GM12878 (cell line): ENCODE measurements at regions not wholly inside any gene's neighbourhood (a gene's known extent, or its start where the extent isn't known, plus 50 kb on each side); places are given as distances from the start of the nearest gene placed in this dataset.

Source experiments
- ATAC-seq: fragments of 200-7000 bp; cut with Tn5 transposase; 3 replicates; pipeline ENCODE4 v1.9.1; 2020; ENCODE audit warnings: mild to moderate bottlenecking, moderate library complexity
- BruUV-seq: library from RNA; stranded (reverse); fragments of 400-500 nt; replicated peaks from 2 replicates; lab custom pipeline; 2021; lab: Mats Ljungman, UMichigan
- CTCF ChIA-PET: fragments of 300-600 bp; sonication (Branson Sonifier 250); formaldehyde crosslinking; extraction: SDS; loops from one replicate; lab custom pipeline; 2021; ENCODE audit warnings: inconsistent platforms; lab: Yijun Ruan, JAX
- POLR2A ChIA-PET: fragments of 350-600 bp; formaldehyde crosslinking; extraction: SDS; loops from one replicate; lab custom pipeline; 2021; ENCODE audit warnings: inconsistent platforms; lab: Charles Lee
- RAD21 ChIA-PET: fragments of 300-600 bp; sonication (Branson Sonifier 250); formaldehyde crosslinking; loops from one replicate; lab custom pipeline; 2023; ENCODE audit warnings: antibody characterized with exemption; ENCODE audit not compliant: unreplicated experiment; lab: Charles Lee
- SMC1A ChIA-PET: fragments of 300-600 bp; sonication (Branson Sonifier 250); formaldehyde crosslinking; loops from one replicate; lab custom pipeline; 2023; ENCODE audit not compliant: unreplicated experiment, uncharacterized antibody; lab: Charles Lee
- DNase-seq: peaks from one replicate; pipeline ENCODE4 v3.0.0-alpha.2; 2011; ENCODE audit warnings: low read depth, low spot score
- FAIRE-seq: peaks from 3 replicates; lab custom pipeline; 2011; peaks lifted over from hg19 to GRCh38; lab: Jason Lieb, UNC
- H2AFZ ChIP-seq: 2 replicates; pipeline ENCODE4 v1.6.0; 2011; ENCODE audit warnings: low read depth, low read length, control low read depth; ENCODE audit not compliant: control insufficient read depth
- H3K27ac ChIP-seq: 2 replicates; pipeline ENCODE4 v1.5.1; 2011; ENCODE audit warnings: control low read depth; ENCODE audit not compliant: control insufficient read depth, insufficient read depth
- H3K27me3 ChIP-seq, 2 experiments: replicated peaks in 1 of 2; 2 replicates each; pipeline versions ENCODE4 v1.6.0 to v1.6.1; 2011; ENCODE audit warnings: low read length in 1 of 2; ENCODE audit not compliant: control insufficient read depth in 2 of 2, insufficient read depth in 2 of 2
- H3K36me3 ChIP-seq, 2 experiments: 2 replicates each; pipeline ENCODE4 v1.5.1; 2011; ENCODE audit warnings: low read length in 1 of 2; ENCODE audit not compliant: control insufficient read depth in 2 of 2, insufficient read depth in 2 of 2
- H3K4me1 ChIP-seq: 2 replicates; pipeline ENCODE4 v1.6.1; 2011; ENCODE audit warnings: mild to moderate bottlenecking, low read length, moderate library complexity, mixed read lengths; ENCODE audit not compliant: control insufficient read depth, insufficient read depth
- H3K4me2 ChIP-seq: 2 replicates; pipeline ENCODE4 v1.6.0; 2011; ENCODE audit warnings: control low read depth; ENCODE audit not compliant: control insufficient read depth, insufficient read depth
- H3K4me3 ChIP-seq: fragments of 200-600 bp; sonication (generic); 2 replicates; pipeline ENCODE4 v1.5.1; 2016
- H3K79me2 ChIP-seq: 2 replicates; pipeline ENCODE4 v1.6.0; 2011; ENCODE audit warnings: low read length; ENCODE audit not compliant: control insufficient read depth, insufficient read depth
- H3K9ac ChIP-seq: 2 replicates; pipeline ENCODE4 v1.8.0; 2011; ENCODE audit warnings: low read length, control low read depth, mixed read lengths; ENCODE audit not compliant: control insufficient read depth, insufficient read depth
- H3K9me3 ChIP-seq: replicated peaks from 3 replicates; pipeline ENCODE4 v1.5.1; 2011; ENCODE audit warnings: mild to moderate bottlenecking, low read length; ENCODE audit not compliant: control insufficient read depth, insufficient read depth
- H4K20me1 ChIP-seq: 2 replicates; pipeline ENCODE4 v1.6.0; 2011; ENCODE audit not compliant: control insufficient read depth, insufficient read depth
- BCLAF1 ChIP-seq: fragments of 450-650 bp; IDR thresholded peaks from 2 replicates; pipeline ENCODE4 v1.6.1; 2017; ENCODE audit warnings: antibody characterized with exemption, mild to moderate bottlenecking, moderate library complexity
- BRCA1 ChIP-seq: IDR thresholded peaks from 2 replicates; pipeline ENCODE4 v1.6.1; 2011; ENCODE audit warnings: low read depth, low read length, improper control_type of control experiment
- CEBPZ ChIP-seq: fragments of 150-350 bp; IDR thresholded peaks from 2 replicates; pipeline ENCODE4 v1.6.1; 2016; ENCODE audit warnings: low read depth, low read length
- CHD1 ChIP-seq: IDR thresholded peaks from 2 replicates; pipeline ENCODE4 v1.6.1; 2012; ENCODE audit warnings: low read depth, low read length, improper control_type of control experiment
- CREB1 ChIP-seq: IDR thresholded peaks from 2 replicates; pipeline ENCODE4 v1.6.1; 2012; ENCODE audit warnings: low read depth, mild to moderate bottlenecking, inconsistent platforms
- GATAD2B ChIP-seq: fragments of 450-650 bp; conservative IDR thresholded peaks from 2 replicates; pipeline ENCODE4 v1.6.1; 2017; ENCODE audit warnings: low read depth, mild to moderate bottlenecking, moderate library complexity
- MEF2B ChIP-seq: fragments of 450-650 bp; IDR thresholded peaks from 2 replicates; pipeline ENCODE4 v1.6.1; 2018; ENCODE audit warnings: mild to moderate bottlenecking, moderate library complexity; ENCODE audit not compliant: partially characterized antibody, poor library complexity, severe bottlenecking
- MXI1 ChIP-seq: fragments of 150-350 bp; IDR thresholded peaks from 2 replicates; pipeline ENCODE4 v1.6.1; 2011; ENCODE audit warnings: low read depth, mild to moderate bottlenecking, inconsistent platforms, low read length, improper control_type of control experiment
- NRF1 ChIP-seq: conservative IDR thresholded peaks from 2 replicates; pipeline ENCODE4 v1.6.1; 2011; ENCODE audit warnings: mild to moderate bottlenecking, low read depth, low read length, improper control_type of control experiment
- PRDM15 ChIP-seq: fragments of 450-650 bp; formaldehyde crosslinking; IDR thresholded peaks from 2 replicates; pipeline ENCODE4 v1.4.0; 2020; ENCODE audit warnings: mild to moderate bottlenecking, moderate library complexity
- RFX5 ChIP-seq: IDR thresholded peaks from 2 replicates; pipeline ENCODE4 v1.6.1; 2011; ENCODE audit warnings: low read depth, low read length, improper control_type of control experiment
- STAT1 ChIP-seq: fragments of 450-650 bp; conservative IDR thresholded peaks from 2 replicates; pipeline ENCODE4 v1.6.1; 2014; ENCODE audit warnings: antibody characterized with exemption, mild to moderate bottlenecking
- STAT3 ChIP-seq: IDR thresholded peaks from 2 replicates; pipeline ENCODE4 v1.6.1; 2011; ENCODE audit warnings: low read depth, low read length, improper control_type of control experiment
- WGBS: methylation state at CpG from one replicate; pipeline ENCODE4 v1.1.6; 2016; ENCODE audit warnings: low lambda C conversion rate; ENCODE audit not compliant: insufficient replicate concordance, insufficient coverage; ENCODE audit errors: missing lambda C conversion rate; 5-methylcytosine and 5-hydroxymethylcytosine counted together
- in situ Hi-C: fragments of 300-500 bp; cut with MboI; formaldehyde crosslinking; loops from 9 replicates; pipeline ENCODE4 v1.14.3; 2018; ENCODE audit warnings: mixed read lengths
- intact Hi-C: fragments of 100-400 bp; cut with micrococcal nuclease; formaldehyde crosslinking; loops from one replicate; pipeline ENCODE4 v1.14.2; 2022; ENCODE audit not compliant: unreplicated experiment
- TF ChIP-seq, protein P1 (sequence below): fragments of 450-650 bp; IDR thresholded peaks from 2 replicates; pipeline ENCODE4 v1.6.1; 2016; ENCODE audit warnings: mild to moderate bottlenecking

DNA sequence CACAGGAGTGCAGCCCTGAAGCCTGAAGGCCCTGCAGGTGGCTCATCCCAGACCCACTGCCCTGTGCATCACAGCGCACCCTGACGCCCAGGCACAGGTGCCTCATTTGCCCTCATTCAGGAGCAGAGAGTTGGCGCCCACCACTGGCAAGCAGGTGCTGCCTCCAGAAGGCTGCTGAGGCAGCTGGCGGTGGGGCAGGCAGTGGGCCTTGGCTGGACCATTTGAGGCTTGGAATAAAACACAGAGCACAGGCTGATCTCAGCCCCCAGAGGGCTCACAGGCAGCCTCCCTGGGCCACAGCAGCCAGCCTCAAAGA lies 1151.9 kb downstream of the BRD1 start:
- ChIA-PET RAD21 (no interaction called here), SMC1A (no interaction called here), POLR2A (no interaction called here), CTCF (no interaction called here)
- no peak for FAIRE-seq
- Histone ChIP-seq H3K9me3 (no peaks in the 10 kb centered on the region; the same call in 2 of the 3 replicates), H3K36me3 (no peaks in the 10 kb centered on the region), H3K27me3 (no peaks in the 10 kb centered on the region), H4K20me1 (no peaks in the 10 kb centered on the region), H2AFZ (no peak overlapping the region), H3K4me3 (no peak overlapping the region), H3K79me2 (no peaks in the 10 kb centered on the region), H3K4me1 (no peaks in the 10 kb centered on the region), H3K27ac (no peak overlapping the region), H3K4me2 (no peak overlapping the region), H3K9ac (no peak overlapping the region)
- WGBS: 30% methylated on average over 4 of the region's 4 CpGs
- intact Hi-C loops (no loop called here), in situ Hi-C loops (no loop called here)
- ATAC-seq: no peak
- no peak for DNase-seq
- BruUV-seq: no TSS peak
- TF ChIP-seq BRCA1: no peak
- no peak for TF ChIP-seq CHD1
- TF ChIP-seq NRF1: no peak
- TF ChIP-seq RFX5: no peak
- TF ChIP-seq MXI1: no peak
- TF ChIP-seq CREB1: no peak
- TF ChIP-seq BCLAF1: no peak
- TF ChIP-seq STAT1: no peak
- no peak for TF ChIP-seq GATAD2B
- TF ChIP-seq, protein P1, sequence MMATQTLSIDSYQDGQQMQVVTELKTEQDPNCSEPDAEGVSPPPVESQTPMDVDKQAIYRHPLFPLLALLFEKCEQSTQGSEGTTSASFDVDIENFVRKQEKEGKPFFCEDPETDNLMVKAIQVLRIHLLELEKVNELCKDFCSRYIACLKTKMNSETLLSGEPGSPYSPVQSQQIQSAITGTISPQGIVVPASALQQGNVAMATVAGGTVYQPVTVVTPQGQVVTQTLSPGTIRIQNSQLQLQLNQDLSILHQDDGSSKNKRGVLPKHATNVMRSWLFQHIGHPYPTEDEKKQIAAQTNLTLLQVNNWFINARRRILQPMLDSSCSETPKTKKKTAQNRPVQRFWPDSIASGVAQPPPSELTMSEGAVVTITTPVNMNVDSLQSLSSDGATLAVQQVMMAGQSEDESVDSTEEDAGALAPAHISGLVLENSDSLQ: no peak
- TF ChIP-seq CEBPZ: no peak
- TF ChIP-seq PRDM15 (CRISPR knock-in tag): no peak
- TF ChIP-seq MEF2B: no peak
- no peak for TF ChIP-seq STAT3
